GM19351 (cell line): ENCODE measurements at regions not wholly inside any gene's neighbourhood (a gene's known extent, or its start where the extent isn't known, plus 50 kb on each side); places are given as distances from the start of the nearest gene placed in this dataset.

Experiments
- ATAC-seq: cut with Tn5 transposase; IDR thresholded peaks from one replicate; pipeline ENCODE4 v1.9.1; 2021; ENCODE audit warnings: mild to moderate bottlenecking, moderate library complexity; ENCODE audit not compliant: unreplicated experiment

DNA sequence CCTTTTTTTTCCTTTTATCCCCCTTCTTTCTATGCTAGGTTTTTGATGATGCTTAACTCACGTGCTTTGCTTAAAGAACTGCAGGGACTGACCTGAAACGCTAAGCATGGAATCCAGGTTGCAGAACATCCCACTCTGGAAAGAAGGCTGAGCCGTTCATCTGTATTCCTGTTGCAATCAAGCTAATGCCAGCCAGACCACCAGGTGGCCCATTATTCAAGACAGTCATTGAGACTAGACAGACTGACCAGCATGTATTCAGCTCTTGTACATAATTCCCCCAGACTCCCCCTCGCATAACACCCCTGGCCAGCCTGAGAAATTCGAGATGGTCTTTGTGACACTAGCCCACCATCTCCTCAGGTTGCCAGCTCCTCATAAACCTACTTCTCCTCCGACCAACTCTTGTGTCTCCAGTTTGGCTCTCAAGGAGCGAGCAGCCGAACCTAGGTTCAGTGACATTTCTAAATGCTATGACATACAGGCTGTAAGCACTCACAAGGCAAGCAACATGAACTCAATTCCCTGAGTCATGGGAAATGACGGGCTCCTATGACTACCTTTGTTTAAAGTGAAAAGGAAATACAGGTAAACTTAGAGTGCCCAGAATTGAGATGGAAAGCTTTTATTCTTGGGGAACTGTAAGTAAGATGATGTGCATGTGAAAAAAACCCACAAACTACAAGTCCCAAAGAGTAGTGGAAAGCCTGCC lies 309.3 kb upstream of the CDYL start:
- no peak for ATAC-seq

- ATAC-seq = no peak
Measured at GRCh38 chr6:4466261-4466660, 309.9 kb upstream of the CDYL start.

GRCh38 chr6:4464638-4465037 lies 311.6 kb upstream of the CDYL start:
- no peak for ATAC-seq

GRCh38 chr6:4463236-4463635 lies 313.0 kb upstream of the CDYL start:
- ATAC-seq = no peak

DNA sequence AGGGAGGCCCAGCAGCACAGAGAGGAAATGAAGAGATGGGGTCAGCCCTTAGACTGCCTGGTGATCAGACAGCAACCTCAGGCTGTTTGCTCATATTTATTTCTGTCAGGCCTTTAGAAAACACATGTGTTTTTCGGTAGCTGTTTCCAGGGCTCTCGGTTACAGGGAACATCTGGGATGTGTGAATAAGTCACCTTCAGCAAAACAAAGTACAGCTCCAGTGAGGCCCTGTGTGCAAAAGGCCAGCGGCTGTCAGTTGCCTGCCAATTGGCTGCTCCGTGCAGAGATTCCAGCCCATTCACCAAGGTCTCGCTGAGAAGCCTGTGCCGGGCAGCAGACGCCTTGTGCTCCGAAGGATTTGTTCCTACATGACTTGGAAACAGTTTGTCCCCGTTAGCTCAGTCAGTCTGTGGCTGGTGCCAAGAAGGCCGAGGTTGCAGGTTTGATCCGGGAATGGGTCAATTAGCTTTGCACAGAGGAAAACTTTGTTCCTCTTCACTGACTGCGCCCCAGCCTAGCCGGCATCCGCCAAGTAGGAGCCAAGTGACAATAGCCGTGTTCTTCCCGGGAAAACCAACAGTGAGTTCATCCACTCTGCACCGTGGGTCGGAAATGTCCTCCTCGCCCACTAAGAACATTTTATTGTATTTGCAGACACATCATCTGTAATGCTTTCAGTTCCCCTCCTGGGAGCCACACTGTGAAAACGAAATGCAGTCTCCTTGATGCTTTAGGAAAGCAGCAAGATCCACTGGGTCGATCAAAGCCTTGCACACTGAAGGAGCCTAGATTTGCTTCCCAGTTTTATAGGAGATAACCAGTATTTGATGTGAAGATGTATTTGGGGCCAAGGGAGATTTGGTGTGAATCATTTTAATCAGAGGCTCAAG lies 315.4 kb upstream of the CDYL start:
- no peak for ATAC-seq

- ATAC-seq = no peak
Measured at GRCh38 chr6:4459996-4460395, 316.2 kb upstream of the CDYL start.

GRCh38 chr6:4459032-4459431 lies 317.2 kb upstream of the CDYL start:
- no peak for ATAC-seq

- ATAC-seq = no peak
Measured at GRCh38 chr6:4451718-4452117, 316.3 kb upstream of the ECI2 start.

DNA sequence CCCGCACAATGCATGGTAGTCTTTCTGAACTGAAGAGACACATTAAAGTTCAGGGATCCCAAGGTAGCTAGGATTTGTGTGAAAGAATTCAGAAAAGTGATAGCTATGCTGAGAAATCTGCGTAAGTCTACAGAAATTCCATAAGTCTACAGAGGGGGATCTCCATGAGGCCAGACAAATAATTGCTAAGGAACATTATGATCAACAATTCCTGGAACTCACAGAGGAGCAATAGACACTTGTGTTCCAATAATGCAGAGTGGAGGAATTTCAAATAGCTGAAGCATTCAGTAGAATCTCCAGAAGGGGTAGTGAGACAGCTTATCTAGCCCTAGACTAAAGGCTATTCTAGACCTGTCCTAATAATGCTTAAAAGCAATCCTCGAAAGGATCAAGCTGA lies 315.7 kb upstream of the ECI2 start:
- no peak for ATAC-seq

DNA sequence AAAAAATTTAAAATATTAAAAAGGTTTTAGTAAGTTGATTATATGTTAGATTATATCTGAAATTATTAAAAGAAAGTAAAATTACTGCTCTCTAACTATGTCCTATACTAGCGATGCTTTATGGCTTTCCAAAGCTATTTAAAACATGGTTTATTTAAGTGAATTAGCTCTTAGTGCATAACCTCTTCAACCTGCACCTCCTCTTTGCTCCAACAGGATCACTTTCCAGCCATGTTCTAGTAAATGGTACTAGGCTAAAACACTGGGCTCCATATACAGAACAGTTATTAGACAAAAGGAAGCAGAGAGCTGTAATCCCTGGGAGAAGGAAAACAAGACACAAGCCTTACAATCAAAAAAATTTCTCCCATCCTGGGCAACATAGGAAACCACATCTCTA lies 314.9 kb upstream of the ECI2 start:
- ATAC-seq = no peak

- no peak for ATAC-seq
Measured at GRCh38 chr6:4449409-4449808, 314.0 kb upstream of the ECI2 start.

GRCh38 chr6:4448841-4449240 lies 313.5 kb upstream of the ECI2 start:
- no peak for ATAC-seq

GRCh38 chr6:4447639-4448330 lies 312.4 kb upstream of the ECI2 start:
- no peak for ATAC-seq

DNA sequence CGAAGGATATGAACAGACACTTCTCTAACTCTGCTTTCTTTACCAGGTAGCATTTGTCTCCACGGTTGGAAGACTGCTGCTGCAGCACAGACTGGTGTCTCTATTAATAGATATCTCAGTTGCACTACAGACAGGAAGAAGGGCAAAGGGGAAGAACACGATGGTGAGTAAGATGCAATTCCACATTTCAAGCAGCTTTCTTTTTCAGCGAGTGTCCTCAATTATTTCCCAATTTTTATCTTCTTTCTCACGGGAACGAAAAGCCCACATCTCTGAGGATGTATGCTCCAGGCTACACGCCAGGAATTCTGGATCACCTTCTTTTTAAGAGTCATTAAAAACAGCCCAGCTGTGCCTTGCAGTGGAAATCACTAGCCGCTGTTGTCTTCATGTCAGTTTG lies 311.6 kb upstream of the ECI2 start:
- no peak for ATAC-seq

GRCh38 chr6:4441981-4442434 lies 306.6 kb upstream of the ECI2 start:
- ATAC-seq = no peak

GRCh38 chr6:4439159-4439558 lies 303.8 kb upstream of the ECI2 start:
- no peak for ATAC-seq

DNA sequence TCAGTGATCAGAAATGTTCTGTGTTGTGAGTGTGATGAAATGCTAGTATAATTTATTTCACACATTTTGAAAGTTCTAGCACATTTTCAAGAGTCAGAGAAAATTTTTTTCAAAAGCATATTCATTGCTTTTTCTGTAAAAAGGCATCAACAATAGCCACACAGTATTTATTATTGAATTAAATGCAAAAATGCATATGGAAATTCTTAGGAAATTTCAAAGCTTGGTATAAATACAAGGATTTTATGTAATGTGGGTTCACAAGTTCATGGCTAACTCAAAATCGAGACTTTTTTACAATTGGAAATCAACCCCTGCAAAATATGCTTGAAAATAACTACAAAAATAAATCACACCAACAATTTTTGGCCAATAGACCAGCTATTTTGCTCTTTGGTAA lies 302.0 kb upstream of the ECI2 start:
- no peak for ATAC-seq

DNA sequence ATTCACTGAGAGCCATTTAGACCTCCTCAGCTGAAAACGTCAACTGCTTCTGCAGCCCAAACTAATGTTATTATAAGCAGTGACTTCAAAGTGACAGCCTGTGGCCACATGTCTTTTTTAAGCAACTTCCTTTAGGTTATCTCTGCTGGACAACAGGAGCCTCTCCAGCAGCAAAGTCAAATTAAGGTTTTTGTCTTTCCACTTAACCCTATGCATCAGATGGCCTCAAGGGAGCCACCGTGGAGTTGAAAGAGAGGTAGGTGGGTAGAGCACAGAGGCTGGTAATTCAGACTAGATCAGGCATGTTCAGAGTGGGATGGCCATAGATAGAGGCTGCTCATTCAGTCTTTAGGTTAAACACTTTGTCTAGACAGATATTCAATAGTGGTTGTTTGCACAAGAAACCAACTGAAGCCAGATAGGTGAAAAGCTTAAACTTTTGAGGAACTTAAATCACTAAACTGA lies 300.6 kb upstream of the ECI2 start:
- ATAC-seq = no peak

DNA sequence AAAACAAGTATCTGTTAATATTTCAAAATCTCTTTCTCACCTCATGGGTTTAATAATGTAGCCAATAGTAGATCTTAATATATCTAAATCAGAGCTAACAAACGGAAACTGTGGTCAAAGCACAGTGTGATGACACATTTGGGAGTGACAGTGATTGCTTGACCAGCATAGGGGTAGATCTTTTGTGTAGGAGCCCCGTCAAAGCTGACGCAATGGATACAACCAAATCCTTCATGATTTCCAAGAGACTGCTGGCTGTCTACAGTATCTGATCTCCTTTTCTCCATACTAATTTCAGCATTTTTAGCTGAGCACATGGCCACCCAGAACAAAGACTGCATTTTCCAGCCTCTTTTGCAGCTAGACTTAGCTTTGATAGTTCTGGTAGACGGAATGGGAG lies 299.3 kb upstream of the ECI2 start:
- no peak for ATAC-seq

- no peak for ATAC-seq
Measured at GRCh38 chr6:4433199-4433598, 297.8 kb upstream of the ECI2 start.

DNA sequence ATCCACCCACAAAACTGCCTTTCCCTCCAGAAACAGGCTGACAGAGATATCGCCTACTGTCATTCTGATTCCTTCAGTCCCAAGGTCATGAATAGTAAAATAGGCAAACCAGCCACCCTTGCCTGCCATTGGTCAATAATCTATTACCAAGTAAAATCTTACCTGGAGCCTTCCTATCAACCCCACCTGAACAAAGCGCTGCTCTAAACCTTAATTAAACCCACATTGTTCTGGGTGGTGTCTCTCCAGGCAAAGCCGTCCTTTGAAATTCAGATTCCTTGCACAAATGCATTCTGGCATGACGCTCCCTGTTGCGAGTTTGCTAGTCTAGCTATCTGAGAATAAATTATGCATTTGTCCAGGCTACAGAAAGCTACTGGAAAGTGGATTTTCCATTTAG lies 291.6 kb upstream of the ECI2 start:
- ATAC-seq = no peak

GRCh38 chr6:4421837-4422236 lies 286.5 kb upstream of the ECI2 start:
- ATAC-seq = no peak
